ENCODE measurements at regions not wholly inside any gene's neighbourhood (a gene's known extent, or its start where the extent isn't known, plus 50 kb on each side); places are given as distances from the start of the nearest gene placed in this dataset.

DNA sequence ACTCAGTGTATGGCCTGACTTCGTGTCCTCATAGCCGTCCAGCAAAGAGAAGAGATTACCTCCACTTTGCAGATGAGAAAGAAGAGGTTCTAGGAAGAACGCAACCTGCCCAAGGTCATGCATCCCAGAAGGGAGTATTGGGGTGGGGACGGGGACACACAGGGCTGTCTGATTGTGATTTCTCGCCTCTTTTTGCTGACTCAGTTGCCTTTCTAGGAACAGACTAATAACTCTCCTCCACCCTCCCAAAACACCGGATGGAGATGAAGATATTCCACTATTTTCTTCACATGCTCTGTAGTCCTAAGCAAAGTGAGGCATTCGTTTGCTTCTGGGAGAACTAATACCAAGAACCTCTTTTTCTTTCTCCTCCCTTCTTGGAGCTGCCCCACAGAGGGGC, 529.3 kb downstream of the MIAT start:
- no peak for DNase-seq (ENCODE audit: low read depth in 1 of 2, low spot score in 1 of 2)

GRCh38 chr22:27192135-27192829, 534.9 kb downstream of the MIAT start:
- no peaks in the 10 kb centered on the region for H3K36me3 ChIP-seq
- H3K27me3 ChIP-seq = peaks cover 4% of the 10 kb centered on the region
- TF ChIP-seq, protein P1, sequence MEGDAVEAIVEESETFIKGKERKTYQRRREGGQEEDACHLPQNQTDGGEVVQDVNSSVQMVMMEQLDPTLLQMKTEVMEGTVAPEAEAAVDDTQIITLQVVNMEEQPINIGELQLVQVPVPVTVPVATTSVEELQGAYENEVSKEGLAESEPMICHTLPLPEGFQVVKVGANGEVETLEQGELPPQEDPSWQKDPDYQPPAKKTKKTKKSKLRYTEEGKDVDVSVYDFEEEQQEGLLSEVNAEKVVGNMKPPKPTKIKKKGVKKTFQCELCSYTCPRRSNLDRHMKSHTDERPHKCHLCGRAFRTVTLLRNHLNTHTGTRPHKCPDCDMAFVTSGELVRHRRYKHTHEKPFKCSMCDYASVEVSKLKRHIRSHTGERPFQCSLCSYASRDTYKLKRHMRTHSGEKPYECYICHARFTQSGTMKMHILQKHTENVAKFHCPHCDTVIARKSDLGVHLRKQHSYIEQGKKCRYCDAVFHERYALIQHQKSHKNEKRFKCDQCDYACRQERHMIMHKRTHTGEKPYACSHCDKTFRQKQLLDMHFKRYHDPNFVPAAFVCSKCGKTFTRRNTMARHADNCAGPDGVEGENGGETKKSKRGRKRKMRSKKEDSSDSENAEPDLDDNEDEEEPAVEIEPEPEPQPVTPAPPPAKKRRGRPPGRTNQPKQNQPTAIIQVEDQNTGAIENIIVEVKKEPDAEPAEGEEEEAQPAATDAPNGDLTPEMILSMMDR (IDR thresholded peaks at IDR 0.05; ENCODE audit: low read depth, low read length) = no peak
- no peaks in the 10 kb centered on the region for H3K9me3 ChIP-seq (ENCODE audit: low read depth)
- peak in 1 of 2 donors; percentile 25 for DNase-seq (ENCODE audit: low read depth in 1 of 2, low spot score in 1 of 2)
- H3K27ac ChIP-seq = no peak overlapping the region
- no peak overlapping the region for H3K4me3 ChIP-seq
- H3K4me1 ChIP-seq (ENCODE audit: low read depth) = no peaks in the 10 kb centered on the region

More for the DNA sequence above, 529.3 kb downstream of the MIAT start:
- Histone ChIP-seq H3K27me3 (peaks cover 4% of the 10 kb centered on the region), H3K36me3 (no peaks in the 10 kb centered on the region), H3K9me3 (ENCODE audit: low read depth) (no peaks in the 10 kb centered on the region), H3K27ac (no peak overlapping the region), H3K4me1 (ENCODE audit: low read depth) (no peaks in the 10 kb centered on the region), H3K4me3 (no peak overlapping the region)
- TF ChIP-seq, protein P1 (IDR thresholded peaks at IDR 0.05; ENCODE audit: low read depth, low read length) = no peak

DNA sequence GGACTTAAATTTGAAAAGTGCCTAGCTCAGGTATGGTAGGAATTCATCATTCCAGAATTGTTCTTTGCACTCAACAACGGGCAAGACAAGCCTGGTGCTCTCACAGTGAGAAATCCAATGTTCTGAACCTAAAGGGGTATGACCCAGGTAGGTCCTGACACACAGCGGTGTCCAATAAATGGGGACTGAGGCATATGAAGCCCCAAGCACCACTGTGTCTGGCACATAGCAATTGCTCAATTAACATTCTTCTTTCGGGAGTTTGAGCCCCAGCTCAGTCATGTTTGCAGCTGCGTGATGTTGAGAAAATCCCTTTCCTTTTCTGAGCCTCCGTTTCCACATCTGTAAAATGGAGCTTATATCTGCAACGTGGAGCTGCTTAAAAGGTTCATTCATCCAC, 535.8 kb downstream of the MIAT start:
- peaks cover 2% of the 10 kb centered on the region for H3K27me3 ChIP-seq
- H3K36me3 ChIP-seq = no peaks in the 10 kb centered on the region
- H3K27ac ChIP-seq = no peak overlapping the region
- H3K4me1 ChIP-seq (ENCODE audit: low read depth) = no peaks in the 10 kb centered on the region
- no peaks in the 10 kb centered on the region for H3K9me3 ChIP-seq (ENCODE audit: low read depth)
- TF ChIP-seq, protein P1 (IDR thresholded peaks at IDR 0.05; ENCODE audit: low read depth, low read length) = no peak
- no peak for DNase-seq (ENCODE audit: low read depth in 1 of 2, low spot score in 1 of 2)
- no peak overlapping the region for H3K4me3 ChIP-seq

DNA sequence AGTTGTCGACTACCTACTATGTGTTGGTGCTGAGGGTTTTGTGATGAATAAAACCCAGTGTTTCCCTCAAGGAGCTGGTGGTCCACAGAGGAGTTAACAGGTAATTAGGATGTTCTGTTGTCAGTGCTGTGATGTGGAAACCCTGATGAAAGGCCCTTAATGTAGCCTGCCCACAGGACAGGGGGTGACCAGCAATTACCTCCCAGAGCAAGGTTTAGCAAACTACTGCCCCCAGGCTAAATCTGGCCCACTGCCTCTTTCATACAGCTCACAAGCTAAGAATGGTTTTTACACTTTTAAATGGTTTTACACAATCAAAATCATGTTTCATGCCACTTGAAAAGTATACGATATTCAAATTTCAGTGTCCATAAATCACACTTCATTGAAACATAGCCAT, 536.2 kb downstream of the MIAT start:
- DNase-seq (ENCODE audit: low read depth in 1 of 2, low spot score in 1 of 2) = no peak
- H3K36me3 ChIP-seq = no peaks in the 10 kb centered on the region
- H3K4me3 ChIP-seq = no peak overlapping the region
- H3K27ac ChIP-seq = no peak overlapping the region
- H3K4me1 ChIP-seq (ENCODE audit: low read depth) = no peaks in the 10 kb centered on the region
- TF ChIP-seq, protein P1 (IDR thresholded peaks at IDR 0.05; ENCODE audit: low read depth, low read length) = no peak
- no peaks in the 10 kb centered on the region for H3K27me3 ChIP-seq
- no peaks in the 10 kb centered on the region for H3K9me3 ChIP-seq (ENCODE audit: low read depth)

- TF ChIP-seq, protein P1 (IDR thresholded peaks at IDR 0.05; ENCODE audit: low read depth, low read length) = no peak
- Histone ChIP-seq H3K27ac (no peak overlapping the region), H3K4me1 (ENCODE audit: low read depth) (no peaks in the 10 kb centered on the region), H3K4me3 (no peak overlapping the region), H3K27me3 (no peaks in the 10 kb centered on the region), H3K36me3 (no peaks in the 10 kb centered on the region), H3K9me3 (ENCODE audit: low read depth) (no peaks in the 10 kb centered on the region)
- no peak for DNase-seq (ENCODE audit: low read depth in 1 of 2, low spot score in 1 of 2)
Measured at GRCh38 chr22:27194096-27194748, 536.8 kb downstream of the MIAT start.

All from cardiac muscle cell (in vitro differentiated cells and primary cell).